DOHH2 (cell line): ENCODE measurements at regions not wholly inside any gene's neighbourhood (a gene's known extent, or its start where the extent isn't known, plus 50 kb on each side); places are given as distances from the start of the nearest gene placed in this dataset.

Experiments
- H3F3A ChIP-seq: fragments of 200-600 bp; sonication (generic), shearing (Covaris generic); 2 replicates; pipeline ENCODE4 v1.6.0; 2016; ENCODE audit warnings: antibody characterized with exemption, mild to moderate bottlenecking; ENCODE audit not compliant: control insufficient read depth, insufficient read depth
- H3K27ac ChIP-seq: fragments of 200-600 bp; sonication (generic); 2 replicates; pipeline ENCODE4 v1.5.1; 2014; ENCODE audit warnings: low read depth, mild to moderate bottlenecking, low read length, moderate library complexity
- H3K27me3 ChIP-seq: fragments of 200-600 bp; sonication (generic); 2 replicates; pipeline ENCODE4 v1.6.1; 2014; ENCODE audit warnings: mild to moderate bottlenecking, low read length, mixed read lengths; ENCODE audit not compliant: control insufficient read depth
- H3K36me3 ChIP-seq: fragments of 200-600 bp; sonication (generic); 2 replicates; pipeline ENCODE4 v1.6.1; 2014; ENCODE audit warnings: mild to moderate bottlenecking, low read length, moderate library complexity, mixed read lengths; ENCODE audit not compliant: control insufficient read depth
- H3K4me1 ChIP-seq: fragments of 200-600 bp; sonication (generic); 2 replicates; pipeline ENCODE4 v1.6.1; 2014; ENCODE audit warnings: mild to moderate bottlenecking, low read length, mixed read lengths; ENCODE audit not compliant: control insufficient read depth
- H3K4me2 ChIP-seq: fragments of 200-600 bp; sonication (generic); 2 replicates; pipeline ENCODE4 v1.6.0; 2014; ENCODE audit warnings: mild to moderate bottlenecking, low read length, moderate library complexity
- H3K4me3 ChIP-seq: fragments of 200-600 bp; sonication (generic); 2 replicates; pipeline ENCODE4 v1.5.1; 2014; ENCODE audit warnings: mild to moderate bottlenecking, low read length, mixed read lengths
- H3K79me2 ChIP-seq: fragments of 200-600 bp; sonication (generic); 2 replicates; pipeline ENCODE4 v1.6.1; 2014; ENCODE audit warnings: mild to moderate bottlenecking, low read length, mixed read lengths; ENCODE audit not compliant: control insufficient read depth
- H3K9me2 ChIP-seq: fragments of 200-600 bp; sonication (generic); replicated peaks from 2 replicates; pipeline ENCODE4 v1.6.1; 2014; ENCODE audit warnings: mild to moderate bottlenecking, low read length, mixed read lengths; ENCODE audit not compliant: control insufficient read depth
- H3K9me3 ChIP-seq: fragments of 200-600 bp; sonication (generic); 2 replicates; pipeline ENCODE4 v1.6.1; 2014; ENCODE audit warnings: antibody characterized with exemption, low read length, mixed read lengths; ENCODE audit not compliant: control insufficient read depth, insufficient read depth
- H4K20me1 ChIP-seq: fragments of 200-600 bp; sonication (generic); 2 replicates; pipeline ENCODE4 v1.6.0; 2014; ENCODE audit warnings: low read depth, mild to moderate bottlenecking, antibody characterized with exemption, low read length, moderate library complexity; ENCODE audit not compliant: control insufficient read depth, insufficient read depth
- CTCF ChIP-seq: fragments of 200-600 bp; sonication (generic); IDR thresholded peaks from one replicate; pipeline ENCODE4 v1.5.1; 2014; ENCODE audit warnings: antibody characterized with exemption, mild to moderate bottlenecking, low read depth, low read length; ENCODE audit not compliant: poor library complexity, severe bottlenecking
- EZH2phosphoT487 ChIP-seq: fragments of 200-600 bp; sonication (generic); IDR thresholded peaks from 2 replicates; pipeline ENCODE4 v1.6.1; 2017; ENCODE audit warnings: borderline replicate concordance, mild to moderate bottlenecking, antibody characterized with exemption, low read length, moderate library complexity, mixed read lengths

GRCh38 chr6:92888316-92888715 is 531.0 kb downstream of the EPHA7 start:
- no peaks in the 10 kb centered on the region for H3K36me3 ChIP-seq
- H3K4me1 ChIP-seq, result no peaks in the 10 kb centered on the region
- H3K9me3 ChIP-seq, result no peaks in the 10 kb centered on the region
- H3K9me2 ChIP-seq, result no peaks in the 10 kb centered on the region
- H4K20me1 ChIP-seq, result no peaks in the 10 kb centered on the region
- H3K27me3 ChIP-seq, result no peaks in the 10 kb centered on the region
- H3K4me2 ChIP-seq, result no peak overlapping the region
- no peak overlapping the region for H3K4me3 ChIP-seq
- TF ChIP-seq EZH2phosphoT487, result no peak
- no peak for TF ChIP-seq CTCF
- H3K79me2 ChIP-seq, result no peaks in the 10 kb centered on the region
- no peak overlapping the region for H3K27ac ChIP-seq
- no peaks in the 10 kb centered on the region for H3F3A ChIP-seq

- H3K27me3 ChIP-seq, result no peaks in the 10 kb centered on the region
- no peaks in the 10 kb centered on the region for H4K20me1 ChIP-seq
- H3K4me2 ChIP-seq, result no peak overlapping the region
- H3K9me3 ChIP-seq, result no peaks in the 10 kb centered on the region
- no peaks in the 10 kb centered on the region for H3K9me2 ChIP-seq
- H3K27ac ChIP-seq, result no peak overlapping the region
- H3K79me2 ChIP-seq, result no peaks in the 10 kb centered on the region
- H3F3A ChIP-seq, result no peaks in the 10 kb centered on the region
- TF ChIP-seq EZH2phosphoT487 (no peak), CTCF (no peak)
- no peaks in the 10 kb centered on the region for H3K36me3 ChIP-seq
- H3K4me1 ChIP-seq, result no peaks in the 10 kb centered on the region
- H3K4me3 ChIP-seq, result no peak overlapping the region
These were observed 531.5 kb downstream of the EPHA7 start for GRCh38 chr6:92887871-92888270.

- Histone ChIP-seq H3K9me2 (no peaks in the 10 kb centered on the region), H3K9me3 (no peaks in the 10 kb centered on the region), H3K4me1 (no peaks in the 10 kb centered on the region), H3K4me2 (no peak overlapping the region), H3K4me3 (no peak overlapping the region), H3K27me3 (no peaks in the 10 kb centered on the region), H3K79me2 (no peaks in the 10 kb centered on the region), H3F3A (no peaks in the 10 kb centered on the region), H3K36me3 (no peaks in the 10 kb centered on the region), H3K27ac (no peak overlapping the region), H4K20me1 (no peaks in the 10 kb centered on the region)
- TF ChIP-seq CTCF, result no peak
These were observed 539.8 kb downstream of the EPHA7 start for GRCh38 chr6:92879526-92879925.
